CD4-positive, alpha-beta T cell (primary cell): ENCODE measurements at regions not wholly inside any gene's neighbourhood (a gene's known extent, or its start where the extent isn't known, plus 50 kb on each side); places are given as distances from the start of the nearest gene placed in this dataset.

Experiments
- ATAC-seq: fragments of 200-7000 bp; cut with Tn5 transposase; one replicate; pipeline ENCODE4 v1.10.0; 2022; ENCODE audit warnings: mild to moderate bottlenecking; ENCODE audit not compliant: poor library complexity
- CTCF ChIA-PET: fragments of 350-600 bp; sonication (Branson Sonifier 250); formaldehyde crosslinking; loops from one replicate; lab custom pipeline; 2021; ENCODE audit warnings: antibody characterized with exemption, inconsistent platforms; lab: Charles Lee
- POLR2A ChIA-PET: fragments of 350-600 bp; sonication (Branson Sonifier 250); formaldehyde crosslinking; loops from one replicate; lab custom pipeline; 2021; ENCODE audit warnings: antibody characterized with exemption, inconsistent platforms; lab: Charles Lee
- DNase-seq, 14 experiments: peaks; one replicate each; pipeline ENCODE4 v3.0.0-alpha.2; 2013 to 2020; ENCODE audit warnings: mixed read lengths in 2 of 14
- H3K27ac ChIP-seq, 2 donors: one replicate each; pipeline versions ENCODE4 v1.5.1 to v1.7.0; 2013; ENCODE audit warnings: low read length in 2 of 2, low read depth in 1 of 2, mild to moderate bottlenecking in 1 of 2
- H3K27me3 ChIP-seq, 2 experiments: 1 replicate in 1 of 2; 2 replicates in 1 of 2; pipeline versions ENCODE4 v1.6.1 to v1.7.0; 2013; ENCODE audit warnings: low read length in 2 of 2, control low read depth in 1 of 2, mild to moderate bottlenecking in 1 of 2, moderate library complexity in 1 of 2; ENCODE audit not compliant: insufficient read depth in 2 of 2, control insufficient read depth in 1 of 2
- H3K36me3 ChIP-seq: one replicate; pipeline ENCODE4 v1.6.1; 2013; ENCODE audit warnings: low read length, control low read depth; ENCODE audit not compliant: insufficient read depth
- H3K4me1 ChIP-seq: one replicate; pipeline ENCODE4 v1.6.1; 2013; ENCODE audit warnings: low read length, control low read depth; ENCODE audit not compliant: insufficient read depth
- H3K4me3 ChIP-seq: one replicate; pipeline ENCODE4 v1.5.1; 2013; ENCODE audit warnings: mild to moderate bottlenecking, low read length, moderate library complexity
- H3K9me3 ChIP-seq, 2 experiments: 1 replicate in 1 of 2; 2 replicates in 1 of 2; pipeline versions ENCODE4 v1.6.1 to v1.7.0; 2013; ENCODE audit warnings: low read length in 2 of 2, mild to moderate bottlenecking in 2 of 2, control low read depth in 1 of 2, moderate library complexity in 1 of 2; ENCODE audit not compliant: control insufficient read depth in 1 of 2, insufficient read depth in 1 of 2
- H3K27ac Mint-ChIP-seq: one replicate; pipeline ENCODE4 v1.8.0; 2020; ENCODE audit warnings: mixed read lengths
- H3K27me3 Mint-ChIP-seq: one replicate; pipeline ENCODE4 v1.8.0; 2021; ENCODE audit warnings: mixed read lengths
- H3K36me3 Mint-ChIP-seq: one replicate; pipeline ENCODE4 v1.8.0; 2021; ENCODE audit warnings: low read depth, mixed read lengths
- H3K4me1 Mint-ChIP-seq: one replicate; pipeline ENCODE4 v1.8.0; 2021; ENCODE audit warnings: low read depth, mixed read lengths
- H3K4me3 Mint-ChIP-seq: one replicate; pipeline ENCODE4 v1.8.0; 2020; ENCODE audit warnings: mild to moderate bottlenecking, mixed read lengths
- H3K9me3 Mint-ChIP-seq: one replicate; pipeline ENCODE4 v1.8.0; 2020; ENCODE audit warnings: mixed read lengths
- CTCF ChIP-seq: fragments of 200-600 bp; IDR thresholded peaks from one replicate; pipeline ENCODE4 v1.8.0; 2022; ENCODE audit warnings: antibody characterized with exemption, mild to moderate bottlenecking
- intact Hi-C, 2 experiments: fragments of 100-400 bp; cut with DNase I in 1 of 2; cut with micrococcal nuclease in 1 of 2; formaldehyde crosslinking; loops; one replicate each; pipeline versions ENCODE4 v1.15.1 to v1.9.0; 2023 to 2025; cut with DNase I, micrococcal nuclease

GRCh38 chr6:100185615-100186014 is 191.6 kb upstream of the MCHR2 start:
- H3K36me3 ChIP-seq: no peaks in the 10 kb centered on the region
- DNase-seq: no peak
- H3K4me3 ChIP-seq: no peak overlapping the region
- no peak overlapping the region for H3K27ac Mint-ChIP-seq
- H3K4me1 ChIP-seq: no peaks in the 10 kb centered on the region
- CTCF ChIA-PET: no interaction called here
- no peaks in the 10 kb centered on the region for H3K9me3 Mint-ChIP-seq
- POLR2A ChIA-PET: no interaction called here
- no peak overlapping the region for H3K4me3 Mint-ChIP-seq
- peaks cover 8% of the 10 kb centered on the region for H3K27me3 Mint-ChIP-seq
- H3K9me3 ChIP-seq: no peaks in the 10 kb centered on the region
- no peaks in the 10 kb centered on the region for H3K27me3 ChIP-seq
- intact Hi-C loops: no loop called here
- no peaks in the 10 kb centered on the region for H3K4me1 Mint-ChIP-seq
- no peak overlapping the region for H3K27ac ChIP-seq
- TF ChIP-seq CTCF: no peak
- ATAC-seq: no peak
- H3K36me3 Mint-ChIP-seq: no peaks in the 10 kb centered on the region

GRCh38 chr6:100184473-100184872 is 190.4 kb upstream of the MCHR2 start:
- no peak overlapping the region for H3K27ac ChIP-seq
- no peak for TF ChIP-seq CTCF
- Mint-ChIP-seq H3K36me3 (no peaks in the 10 kb centered on the region), H3K27ac (no peak overlapping the region), H3K4me3 (no peak overlapping the region), H3K4me1 (no peaks in the 10 kb centered on the region), H3K27me3 (peaks cover 8% of the 10 kb centered on the region), H3K9me3 (no peaks in the 10 kb centered on the region)
- intact Hi-C loops: no loop called here
- no peaks in the 10 kb centered on the region for H3K9me3 ChIP-seq
- ATAC-seq (no peak), DNase-seq (no peak)
- H3K4me3 ChIP-seq: no peak overlapping the region
- no peaks in the 10 kb centered on the region for H3K4me1 ChIP-seq
- H3K36me3 ChIP-seq: no peaks in the 10 kb centered on the region
- POLR2A ChIA-PET: no interaction called here
- no peaks in the 10 kb centered on the region for H3K27me3 ChIP-seq
- CTCF ChIA-PET: no interaction called here

GRCh38 chr6:100182313-100182712 is 188.3 kb upstream of the MCHR2 start:
- H3K27ac Mint-ChIP-seq: no peak overlapping the region
- ChIA-PET CTCF (no interaction called here), POLR2A (no interaction called here)
- TF ChIP-seq CTCF: no peak
- Histone ChIP-seq H3K9me3 (no peaks in the 10 kb centered on the region), H3K36me3 (no peaks in the 10 kb centered on the region), H3K27me3 (no peaks in the 10 kb centered on the region), H3K27ac (no peak overlapping the region), H3K4me3 (no peak overlapping the region), H3K4me1 (no peaks in the 10 kb centered on the region)
- peaks cover 8% of the 10 kb centered on the region for H3K27me3 Mint-ChIP-seq
- ATAC-seq (no peak), DNase-seq (no peak)
- no peaks in the 10 kb centered on the region for H3K4me1 Mint-ChIP-seq
- no peak overlapping the region for H3K4me3 Mint-ChIP-seq
- no peaks in the 10 kb centered on the region for H3K9me3 Mint-ChIP-seq
- intact Hi-C loops: no loop called here
- no peaks in the 10 kb centered on the region for H3K36me3 Mint-ChIP-seq
